ENCODE measurements at regions not wholly inside any gene's neighbourhood (a gene's known extent, or its start where the extent isn't known, plus 50 kb on each side); places are given as distances from the start of the nearest gene placed in this dataset.
"Not testable (repeated sequence)": the region's sequence is repeated elsewhere in the genome, so short reads cannot be mapped to it uniquely, and the experiment has no call there.

- peak; percentile 68 for DNase-seq
These were observed 73.5 kb upstream of the SPATA16 start for GRCh38 chr3:173214576-173214975.

DNA sequence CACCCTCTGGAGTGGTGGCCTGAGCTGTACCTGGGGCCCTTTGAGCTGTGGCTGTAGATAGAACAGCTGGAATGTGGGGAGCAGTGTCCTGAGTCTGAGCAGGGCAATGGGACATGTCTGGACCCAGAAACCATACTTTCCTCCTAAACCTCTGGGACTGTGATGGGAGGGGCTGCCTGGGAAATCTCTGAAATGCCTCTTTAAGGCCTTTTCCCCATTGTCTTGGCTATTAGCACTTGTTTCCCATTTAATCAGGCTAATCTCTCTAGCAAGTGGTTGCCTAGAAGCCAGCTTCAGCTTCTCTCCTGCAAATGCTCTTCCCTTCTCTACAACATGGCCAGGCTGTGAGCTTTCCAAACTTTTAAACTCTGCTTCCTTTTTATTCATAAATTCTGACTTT is 58.5 kb upstream of the SPATA16 start:
- no peak for DNase-seq

DNA sequence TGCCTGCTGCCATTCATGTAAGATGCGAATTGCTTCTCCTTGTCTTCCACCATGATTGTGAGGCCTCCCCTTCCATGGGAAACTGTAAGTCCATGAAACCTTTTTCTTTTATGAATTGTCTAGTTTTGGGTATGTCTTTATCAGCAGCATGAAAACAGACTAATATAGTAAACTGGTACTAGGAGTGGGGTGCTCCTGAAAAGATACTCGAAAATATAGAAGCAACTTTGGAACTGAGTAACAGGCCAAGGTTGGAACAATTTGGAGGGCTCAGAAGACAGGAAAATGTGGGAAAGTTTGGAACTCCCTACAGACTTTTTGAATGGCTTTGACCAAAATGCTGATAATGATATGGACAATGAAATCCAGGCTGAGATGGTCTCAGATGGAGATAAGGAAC is 53.8 kb upstream of the SPATA16 start:
- not testable (repeated sequence) for DNase-seq

DNA sequence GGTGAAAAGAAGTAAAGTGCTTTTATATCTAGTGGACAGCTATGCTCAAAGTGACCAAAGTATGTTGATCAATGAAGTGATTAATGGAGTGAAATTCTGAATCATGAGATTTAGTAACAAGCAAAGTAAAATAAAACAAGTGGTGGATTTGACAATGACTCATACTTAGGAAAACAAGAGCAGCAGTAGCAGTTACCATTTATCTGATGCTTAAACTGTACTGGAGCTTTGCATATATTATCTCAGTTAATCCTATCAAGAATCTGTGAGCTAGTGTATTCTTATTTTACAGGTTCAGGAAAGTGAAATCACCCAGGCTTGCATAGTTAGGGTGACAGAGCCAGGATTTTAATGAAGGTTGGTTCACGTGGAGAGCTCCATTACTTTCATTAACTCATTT is 50.6 kb upstream of the SPATA16 start:
- no peak for DNase-seq
